GM12878 (cell line): ENCODE measurements at regions not wholly inside any gene's neighbourhood (a gene's known extent, or its start where the extent isn't known, plus 50 kb on each side); places are given as distances from the start of the nearest gene placed in this dataset.

Experiments used
- ATAC-seq: fragments of 200-7000 bp; cut with Tn5 transposase; 3 replicates; pipeline ENCODE4 v1.9.1; 2020; ENCODE audit warnings: mild to moderate bottlenecking, moderate library complexity
- BruUV-seq: library from RNA; stranded (reverse); fragments of 400-500 nt; replicated peaks from 2 replicates; lab custom pipeline; 2021; lab: Mats Ljungman, UMichigan
- CTCF ChIA-PET: fragments of 300-600 bp; sonication (Branson Sonifier 250); formaldehyde crosslinking; extraction: SDS; loops from one replicate; lab custom pipeline; 2021; ENCODE audit warnings: inconsistent platforms; lab: Yijun Ruan, JAX
- POLR2A ChIA-PET: fragments of 350-600 bp; formaldehyde crosslinking; extraction: SDS; loops from one replicate; lab custom pipeline; 2021; ENCODE audit warnings: inconsistent platforms; lab: Charles Lee
- RAD21 ChIA-PET: fragments of 300-600 bp; sonication (Branson Sonifier 250); formaldehyde crosslinking; loops from one replicate; lab custom pipeline; 2023; ENCODE audit warnings: antibody characterized with exemption; ENCODE audit not compliant: unreplicated experiment; lab: Charles Lee
- SMC1A ChIA-PET: fragments of 300-600 bp; sonication (Branson Sonifier 250); formaldehyde crosslinking; loops from one replicate; lab custom pipeline; 2023; ENCODE audit not compliant: unreplicated experiment, uncharacterized antibody; lab: Charles Lee
- DNase-seq: peaks from one replicate; pipeline ENCODE4 v3.0.0-alpha.2; 2011; ENCODE audit warnings: low read depth, low spot score
- FAIRE-seq: peaks from 3 replicates; lab custom pipeline; 2011; peaks lifted over from hg19 to GRCh38; lab: Jason Lieb, UNC
- H2AFZ ChIP-seq: 2 replicates; pipeline ENCODE4 v1.6.0; 2011; ENCODE audit warnings: low read depth, low read length, control low read depth; ENCODE audit not compliant: control insufficient read depth
- H3K27ac ChIP-seq: 2 replicates; pipeline ENCODE4 v1.5.1; 2011; ENCODE audit warnings: control low read depth; ENCODE audit not compliant: control insufficient read depth, insufficient read depth
- H3K27me3 ChIP-seq, 2 experiments: replicated peaks in 1 of 2; 2 replicates each; pipeline versions ENCODE4 v1.6.0 to v1.6.1; 2011; ENCODE audit warnings: low read length in 1 of 2; ENCODE audit not compliant: control insufficient read depth in 2 of 2, insufficient read depth in 2 of 2
- H3K36me3 ChIP-seq, 2 experiments: 2 replicates each; pipeline ENCODE4 v1.5.1; 2011; ENCODE audit warnings: low read length in 1 of 2; ENCODE audit not compliant: control insufficient read depth in 2 of 2, insufficient read depth in 2 of 2
- H3K4me1 ChIP-seq: 2 replicates; pipeline ENCODE4 v1.6.1; 2011; ENCODE audit warnings: mild to moderate bottlenecking, low read length, moderate library complexity, mixed read lengths; ENCODE audit not compliant: control insufficient read depth, insufficient read depth
- H3K4me2 ChIP-seq: 2 replicates; pipeline ENCODE4 v1.6.0; 2011; ENCODE audit warnings: control low read depth; ENCODE audit not compliant: control insufficient read depth, insufficient read depth
- H3K4me3 ChIP-seq: fragments of 200-600 bp; sonication (generic); 2 replicates; pipeline ENCODE4 v1.5.1; 2016
- H3K79me2 ChIP-seq: 2 replicates; pipeline ENCODE4 v1.6.0; 2011; ENCODE audit warnings: low read length; ENCODE audit not compliant: control insufficient read depth, insufficient read depth
- H3K9ac ChIP-seq: 2 replicates; pipeline ENCODE4 v1.8.0; 2011; ENCODE audit warnings: low read length, control low read depth, mixed read lengths; ENCODE audit not compliant: control insufficient read depth, insufficient read depth
- H3K9me3 ChIP-seq: replicated peaks from 3 replicates; pipeline ENCODE4 v1.5.1; 2011; ENCODE audit warnings: mild to moderate bottlenecking, low read length; ENCODE audit not compliant: control insufficient read depth, insufficient read depth
- H4K20me1 ChIP-seq: 2 replicates; pipeline ENCODE4 v1.6.0; 2011; ENCODE audit not compliant: control insufficient read depth, insufficient read depth
- ASH2L ChIP-seq: fragments of 300-600, 200-600 bp; sonication (generic); IDR thresholded peaks from 2 replicates; pipeline ENCODE4 v1.6.1; 2017; ENCODE audit warnings: low read depth, mild to moderate bottlenecking, borderline replicate concordance
- FOS ChIP-seq: IDR thresholded peaks from 3 replicates; pipeline ENCODE4 v1.6.1; 2011; ENCODE audit warnings: borderline replicate concordance; ENCODE audit not compliant: insufficient read length; ENCODE audit errors: extremely low read depth
- GABPA ChIP-seq: IDR thresholded peaks from 2 replicates; pipeline ENCODE4 v1.6.1; 2014; ENCODE audit warnings: antibody characterized with exemption, low read depth, mild to moderate bottlenecking, inconsistent platforms
- HCFC1 ChIP-seq: fragments of 150-350 bp; IDR thresholded peaks from 2 replicates; pipeline ENCODE4 v1.6.1; 2014; ENCODE audit warnings: low read length
- HDAC2 ChIP-seq: fragments of 200-600 bp; sonication (generic); IDR thresholded peaks from 2 replicates; pipeline ENCODE4 v1.6.1; 2017
- JUNB ChIP-seq: IDR thresholded peaks from 2 replicates; pipeline ENCODE4 v1.6.1; 2016; ENCODE audit warnings: antibody characterized with exemption, mild to moderate bottlenecking
- MYC ChIP-seq: IDR thresholded peaks from 2 replicates; pipeline ENCODE4 v1.6.1; 2011; ENCODE audit warnings: mild to moderate bottlenecking, low read length, moderate library complexity, inconsistent platforms; ENCODE audit not compliant: insufficient read depth, insufficient replicate concordance, insufficient read length, severe bottlenecking
- NFXL1 ChIP-seq: fragments of 450-650 bp; IDR thresholded peaks from 2 replicates; pipeline ENCODE4 v1.6.1; 2017; ENCODE audit warnings: antibody characterized with exemption, mild to moderate bottlenecking, borderline replicate concordance
- NFYB ChIP-seq: IDR thresholded peaks from 2 replicates; pipeline ENCODE4 v1.6.1; 2011; ENCODE audit warnings: low read depth, mild to moderate bottlenecking, low read length, improper control_type of control experiment, moderate library complexity; ENCODE audit not compliant: insufficient read depth
- NR2F1 ChIP-seq: fragments of 450-650 bp; conservative IDR thresholded peaks from 2 replicates; pipeline ENCODE4 v1.6.1; 2017; ENCODE audit warnings: mild to moderate bottlenecking
- RELA ChIP-seq: fragments of 450-650 bp; IDR thresholded peaks from 2 replicates; pipeline ENCODE4 v1.8.0; 2014; ENCODE audit warnings: borderline replicate concordance; ENCODE audit not compliant: partially characterized antibody
- SRF ChIP-seq, 2 experiments: IDR thresholded peaks; 2 replicates each; pipeline ENCODE4 v1.6.1; 2011; ENCODE audit warnings: low read depth in 2 of 2, low read length in 2 of 2, mild to moderate bottlenecking in 1 of 2, moderate library complexity in 1 of 2
- STAT1 ChIP-seq: fragments of 450-650 bp; conservative IDR thresholded peaks from 2 replicates; pipeline ENCODE4 v1.6.1; 2014; ENCODE audit warnings: antibody characterized with exemption, mild to moderate bottlenecking
- STAT3 ChIP-seq: IDR thresholded peaks from 2 replicates; pipeline ENCODE4 v1.6.1; 2011; ENCODE audit warnings: low read depth, low read length, improper control_type of control experiment
- TCF12 ChIP-seq: IDR thresholded peaks from 2 replicates; pipeline ENCODE4 v1.6.1; 2011; ENCODE audit warnings: low read depth, mild to moderate bottlenecking, low read length
- TCF3 ChIP-seq: IDR thresholded peaks from 2 replicates; pipeline ENCODE4 v1.6.1; 2012; ENCODE audit warnings: low read depth, mild to moderate bottlenecking, low read length, borderline replicate concordance; ENCODE audit not compliant: insufficient read depth
- YBX1 ChIP-seq: fragments of 450-650 bp; IDR thresholded peaks from 2 replicates; pipeline ENCODE4 v1.6.1; 2016; ENCODE audit warnings: antibody characterized with exemption
- ZNF274 ChIP-seq: IDR thresholded peaks from one replicate; pipeline ENCODE4 v1.8.0; 2011; ENCODE audit not compliant: insufficient read length, insufficient read depth
- WGBS: methylation state at CpG from one replicate; pipeline ENCODE4 v1.1.6; 2016; ENCODE audit warnings: low lambda C conversion rate; ENCODE audit not compliant: insufficient replicate concordance, insufficient coverage; ENCODE audit errors: missing lambda C conversion rate; 5-methylcytosine and 5-hydroxymethylcytosine counted together
- in situ Hi-C: fragments of 300-500 bp; cut with MboI; formaldehyde crosslinking; loops from 9 replicates; pipeline ENCODE4 v1.14.3; 2018; ENCODE audit warnings: mixed read lengths
- intact Hi-C: fragments of 100-400 bp; cut with micrococcal nuclease; formaldehyde crosslinking; loops from one replicate; pipeline ENCODE4 v1.14.2; 2022; ENCODE audit not compliant: unreplicated experiment
- TF ChIP-seq, protein P1 (sequence below): IDR thresholded peaks from 2 replicates; pipeline ENCODE4 v1.6.1; 2012; ENCODE audit warnings: mild to moderate bottlenecking, low read depth, low read length

DNA sequence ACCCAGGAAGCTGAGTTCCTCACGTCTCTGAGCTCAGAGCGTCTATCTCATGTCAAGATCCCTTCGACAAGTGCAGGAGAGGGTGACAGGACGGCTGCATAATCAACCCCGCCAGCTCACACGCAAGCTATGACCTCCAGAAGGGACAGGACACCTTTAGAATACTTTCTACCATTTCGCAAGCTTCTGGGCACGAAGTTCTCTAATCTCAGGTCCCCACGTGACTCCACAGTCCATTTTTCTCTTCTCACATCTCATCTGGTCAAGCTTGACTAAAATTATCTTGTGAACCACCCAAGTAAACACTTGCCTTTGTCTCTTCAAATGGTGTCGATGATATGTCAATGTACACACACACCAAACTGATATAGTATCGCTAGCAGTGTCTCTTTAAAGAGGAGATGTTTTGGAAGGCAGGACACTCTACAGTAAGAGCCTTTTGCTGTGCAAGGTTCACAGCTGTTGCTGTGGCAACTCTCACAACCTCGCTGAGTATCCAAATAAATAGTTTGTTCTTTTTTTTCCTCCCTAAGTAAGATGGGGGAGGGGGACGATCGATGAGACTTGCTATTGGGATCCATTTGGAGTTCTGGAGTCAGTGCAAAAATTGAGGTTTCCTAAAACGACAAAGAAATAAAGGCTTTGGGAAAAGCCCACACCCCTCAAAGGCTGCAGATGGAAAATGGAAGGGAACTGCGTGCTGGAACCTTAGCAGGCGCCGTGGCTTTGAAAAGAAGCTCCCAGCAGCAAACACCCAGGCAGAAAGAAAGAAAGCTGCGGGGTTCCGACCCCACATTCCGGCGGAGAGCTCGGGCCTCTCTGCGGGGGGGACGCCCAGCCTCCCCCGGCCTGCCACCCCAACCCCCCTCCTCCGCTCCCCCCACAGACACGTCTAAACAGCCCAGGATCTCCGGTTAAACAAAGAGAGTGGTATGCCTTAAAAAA is 215.4 kb upstream of the UBASH3B start:
- 24% methylated on average over 17 of the region's 29 CpGs for WGBS
- H4K20me1 ChIP-seq, result no peaks in the 10 kb centered on the region
- no peaks in the 10 kb centered on the region for H3K79me2 ChIP-seq
- no peak overlapping the region for H2AFZ ChIP-seq
- H3K9me3 ChIP-seq, result no peaks in the 10 kb centered on the region
- no peak overlapping the region for H3K9ac ChIP-seq
- FAIRE-seq (no peak), DNase-seq (no peak), ATAC-seq (no peak)
- H3K4me3 ChIP-seq, result no peak overlapping the region
- SMC1A ChIA-PET, result interaction anchor here (1.4 kb wide), 1 partner anchor 14 kb away, joined by 3 read pairs; no protein-coding TSS in a partner anchor
- intact Hi-C loops (no loop called here), in situ Hi-C loops (no loop called here)
- no peaks in the 10 kb centered on the region for H3K36me3 ChIP-seq
- RAD21 ChIA-PET, result no interaction called here
- H3K27ac ChIP-seq, result no peak overlapping the region
- no peak overlapping the region for H3K4me2 ChIP-seq
- POLR2A ChIA-PET, result no interaction called here
- BruUV-seq, result no TSS peak
- H3K27me3 ChIP-seq, result peaks cover 0 to 4% of the 10 kb centered on the region in 2 experiments; a peak in 1 of 4 replicates
- CTCF ChIA-PET, result no interaction called here
- TF ChIP-seq RELA (no peak), SRF (IDR thresholded peaks at IDR 0.05; ENCODE audit: low read depth in 2 of 2, low read length in 2 of 2) (no peak), NFXL1 (no peak), NR2F1 (no peak), TCF12 (no peak), TCF3 (no peak), MYC (no peak), GABPA (no peak), ASH2L (no peak), STAT1 (no peak), STAT3 (no peak), HDAC2 (no peak), NFYB (no peak), JUNB (no peak), FOS (no peak), ZNF274 (no peak), YBX1 (no peak), HCFC1 (no peak)
- TF ChIP-seq, protein P1, sequence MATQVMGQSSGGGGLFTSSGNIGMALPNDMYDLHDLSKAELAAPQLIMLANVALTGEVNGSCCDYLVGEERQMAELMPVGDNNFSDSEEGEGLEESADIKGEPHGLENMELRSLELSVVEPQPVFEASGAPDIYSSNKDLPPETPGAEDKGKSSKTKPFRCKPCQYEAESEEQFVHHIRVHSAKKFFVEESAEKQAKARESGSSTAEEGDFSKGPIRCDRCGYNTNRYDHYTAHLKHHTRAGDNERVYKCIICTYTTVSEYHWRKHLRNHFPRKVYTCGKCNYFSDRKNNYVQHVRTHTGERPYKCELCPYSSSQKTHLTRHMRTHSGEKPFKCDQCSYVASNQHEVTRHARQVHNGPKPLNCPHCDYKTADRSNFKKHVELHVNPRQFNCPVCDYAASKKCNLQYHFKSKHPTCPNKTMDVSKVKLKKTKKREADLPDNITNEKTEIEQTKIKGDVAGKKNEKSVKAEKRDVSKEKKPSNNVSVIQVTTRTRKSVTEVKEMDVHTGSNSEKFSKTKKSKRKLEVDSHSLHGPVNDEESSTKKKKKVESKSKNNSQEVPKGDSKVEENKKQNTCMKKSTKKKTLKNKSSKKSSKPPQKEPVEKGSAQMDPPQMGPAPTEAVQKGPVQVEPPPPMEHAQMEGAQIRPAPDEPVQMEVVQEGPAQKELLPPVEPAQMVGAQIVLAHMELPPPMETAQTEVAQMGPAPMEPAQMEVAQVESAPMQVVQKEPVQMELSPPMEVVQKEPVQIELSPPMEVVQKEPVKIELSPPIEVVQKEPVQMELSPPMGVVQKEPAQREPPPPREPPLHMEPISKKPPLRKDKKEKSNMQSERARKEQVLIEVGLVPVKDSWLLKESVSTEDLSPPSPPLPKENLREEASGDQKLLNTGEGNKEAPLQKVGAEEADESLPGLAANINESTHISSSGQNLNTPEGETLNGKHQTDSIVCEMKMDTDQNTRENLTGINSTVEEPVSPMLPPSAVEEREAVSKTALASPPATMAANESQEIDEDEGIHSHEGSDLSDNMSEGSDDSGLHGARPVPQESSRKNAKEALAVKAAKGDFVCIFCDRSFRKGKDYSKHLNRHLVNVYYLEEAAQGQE, result no peak
- H3K4me1 ChIP-seq, result no peaks in the 10 kb centered on the region
